ENCODE measurements at regions not wholly inside any gene's neighbourhood (a gene's known extent, or its start where the extent isn't known, plus 50 kb on each side); places are given as distances from the start of the nearest gene placed in this dataset.

DNA sequence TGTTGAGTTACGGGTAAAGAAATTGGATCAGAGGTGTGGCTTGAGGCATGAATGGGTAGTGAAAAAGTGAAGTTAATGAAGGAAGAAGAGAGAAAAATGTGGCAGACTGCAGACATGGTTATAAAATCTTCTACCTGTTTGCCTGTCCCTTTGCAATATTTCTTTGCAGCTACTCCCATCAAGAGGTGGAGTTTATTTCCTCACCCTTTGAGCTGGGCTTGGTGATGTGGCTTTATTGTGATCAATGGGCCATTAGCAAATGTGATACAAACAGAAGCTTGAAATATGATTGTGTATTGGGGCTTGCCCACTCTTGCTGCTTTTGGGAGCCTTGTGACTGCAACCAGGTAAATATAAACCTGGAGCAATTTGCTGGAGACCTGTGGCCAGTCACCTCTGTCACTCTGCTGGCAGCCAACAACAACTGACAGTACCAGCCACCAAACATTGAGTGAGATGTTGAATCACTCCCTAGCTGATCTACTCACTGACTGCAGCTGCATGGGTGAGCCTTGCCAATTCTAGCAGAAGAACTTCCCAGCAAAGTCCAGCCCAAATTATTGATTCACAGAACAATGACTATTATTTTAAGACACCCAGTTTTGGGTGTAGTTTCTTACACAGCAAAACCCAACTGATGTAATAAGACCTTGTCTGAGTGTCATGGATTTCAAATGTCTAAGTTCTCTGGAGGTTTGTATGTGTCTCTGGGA lies 151.0 kb upstream of the ATP2B1 start:
- Mint-ChIP-seq H3K9me3 (peaks cover 0 to 2% (median 0%) of the 10 kb centered on the region in 3 donors), H3K4me3 (peak overlapping the region; percentile 9 to 46 (median 18)), H3K27ac (peak overlapping the region in 1 of 3 donors; percentile 65), H3K27me3 (no peaks in the 10 kb centered on the region), H3K4me1 (peaks cover 62 to 73% (median 64%) of the 10 kb centered on the region in 3 donors), H3K36me3 (peaks cover 5% of the 10 kb centered on the region)

DNA sequence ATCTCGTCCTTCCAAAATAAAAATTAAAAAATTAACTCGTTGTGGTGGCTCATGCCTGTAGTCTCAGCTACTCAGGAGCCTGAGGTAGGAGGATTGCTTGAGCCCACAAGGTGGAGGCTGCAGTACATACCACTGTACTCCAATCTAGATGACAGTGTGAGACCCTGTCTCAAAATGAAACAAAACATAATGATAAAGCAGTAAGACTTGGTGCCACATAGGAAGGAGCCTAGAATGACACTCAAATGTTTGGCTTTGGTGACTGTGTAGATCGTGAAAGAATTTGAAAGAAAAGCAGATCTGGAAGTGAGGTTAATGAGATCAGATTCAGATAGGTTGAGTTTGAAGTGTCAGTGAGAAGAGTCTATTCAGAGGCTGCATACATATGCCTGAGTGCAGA lies 150.1 kb upstream of the ATP2B1 start:
- peaks cover 3% of the 10 kb centered on the region for H3K36me3 Mint-ChIP-seq
- H3K4me3 Mint-ChIP-seq = peak overlapping the region in 2 of 4 donors; percentile 46 to 63
- peak overlapping the region in 1 of 3 donors; percentile 16 for H3K27ac Mint-ChIP-seq
- H3K4me1 Mint-ChIP-seq = peaks cover 53 to 68% (median 59%) of the 10 kb centered on the region in 3 donors
- no peaks in the 10 kb centered on the region for H3K27me3 Mint-ChIP-seq
- H3K9me3 Mint-ChIP-seq = peaks cover 0 to 2% (median 0%) of the 10 kb centered on the region in 3 donors

DNA sequence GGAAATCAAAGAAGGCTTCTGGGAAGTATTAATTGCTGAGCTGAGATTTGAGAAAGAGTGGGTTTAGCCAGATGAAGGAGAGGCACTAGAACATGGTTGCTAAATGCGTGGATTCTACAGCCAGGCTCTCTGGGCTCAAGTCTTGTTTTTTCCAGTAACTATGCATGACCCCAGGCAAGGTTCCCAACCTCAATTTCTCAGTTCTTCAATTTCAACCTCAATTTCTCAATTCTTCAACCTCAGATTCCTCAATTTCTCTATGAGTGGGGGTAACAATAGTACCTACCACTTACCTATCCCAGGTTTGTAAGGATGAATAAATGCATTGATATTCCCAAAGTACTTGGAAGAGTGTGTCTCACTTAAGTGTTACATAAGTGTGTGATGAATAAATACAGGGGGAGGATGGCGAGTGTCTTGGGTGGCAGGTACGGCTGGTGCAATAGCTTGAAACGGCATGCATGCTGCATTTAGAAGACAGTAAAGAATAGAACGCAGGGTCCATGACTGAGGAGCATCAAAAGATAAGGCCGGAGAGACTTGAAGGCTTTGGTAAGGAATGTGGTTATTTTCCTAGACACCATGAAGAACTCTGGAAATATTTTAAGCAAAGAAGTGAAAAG lies 149.1 kb upstream of the ATP2B1 start:
- H3K27ac Mint-ChIP-seq = peak overlapping the region in 2 of 3 donors; percentile 16 to 77
- H3K4me1 Mint-ChIP-seq = peaks cover 44 to 59% (median 51%) of the 10 kb centered on the region in 3 donors
- H3K27me3 Mint-ChIP-seq = no peaks in the 10 kb centered on the region
- H3K4me3 Mint-ChIP-seq = peak overlapping the region in 3 of 4 donors; percentile 5 to 65 (median 19)
- peaks cover 0 to 2% (median 0%) of the 10 kb centered on the region in 3 donors for H3K9me3 Mint-ChIP-seq
- peaks cover 3% of the 10 kb centered on the region for H3K36me3 Mint-ChIP-seq

DNA sequence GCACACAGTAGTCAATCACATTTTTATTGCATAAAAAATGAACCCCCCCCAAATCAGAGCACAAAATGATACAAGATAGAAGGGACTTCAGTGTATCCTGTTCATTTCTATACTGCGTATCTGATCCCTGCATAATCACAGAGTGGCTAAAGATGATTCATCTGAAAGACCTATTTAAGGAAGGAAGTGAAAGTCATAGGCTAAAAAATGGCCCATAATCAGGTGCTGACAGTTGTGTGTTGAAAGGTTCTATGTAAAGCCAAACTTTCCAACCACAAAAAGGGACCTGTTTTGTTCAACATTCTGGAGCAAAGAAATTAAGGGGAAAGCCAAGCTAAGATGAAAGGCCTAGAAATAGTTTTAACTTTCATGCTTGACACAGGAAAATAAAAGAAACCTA lies 147.8 kb upstream of the ATP2B1 start:
- Mint-ChIP-seq H3K36me3 (peaks cover 3% of the 10 kb centered on the region), H3K27me3 (no peaks in the 10 kb centered on the region), H3K4me3 (peak overlapping the region in 3 of 4 donors; percentile 30 to 77 (median 63)), H3K4me1 (peaks cover 37 to 47% (median 44%) of the 10 kb centered on the region in 3 donors), H3K27ac (peak overlapping the region in 2 of 3 donors; percentile 28 to 50), H3K9me3 (no peaks in the 10 kb centered on the region)

DNA sequence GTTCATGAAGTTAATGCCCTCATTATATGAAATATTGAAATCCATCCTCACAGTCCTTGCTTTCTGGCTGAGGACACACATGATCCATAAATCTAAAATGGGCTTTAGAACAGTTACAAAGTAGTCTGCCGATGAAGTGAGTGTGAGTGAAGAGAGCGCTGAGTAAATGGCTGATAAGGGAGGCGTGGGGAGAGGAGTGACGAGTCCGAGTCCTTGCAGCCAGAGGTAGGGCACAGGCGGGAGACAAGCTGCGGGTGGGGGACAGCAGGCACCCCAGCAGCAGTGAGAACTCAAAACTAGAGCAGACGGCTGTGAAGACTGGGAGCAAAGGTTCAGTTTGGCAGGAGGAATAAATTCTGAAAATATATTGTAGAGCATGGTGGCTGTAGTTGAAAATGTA lies 140.1 kb upstream of the ATP2B1 start:
- H3K27me3 Mint-ChIP-seq = no peaks in the 10 kb centered on the region
- peaks cover 8 to 12% (median 8%) of the 10 kb centered on the region in 3 donors for H3K4me1 Mint-ChIP-seq
- peaks cover 3% of the 10 kb centered on the region for H3K36me3 Mint-ChIP-seq
- H3K27ac Mint-ChIP-seq = no peak overlapping the region
- H3K9me3 Mint-ChIP-seq = no peaks in the 10 kb centered on the region
- peak overlapping the region in 1 of 4 donors; percentile 25 for H3K4me3 Mint-ChIP-seq

DNA sequence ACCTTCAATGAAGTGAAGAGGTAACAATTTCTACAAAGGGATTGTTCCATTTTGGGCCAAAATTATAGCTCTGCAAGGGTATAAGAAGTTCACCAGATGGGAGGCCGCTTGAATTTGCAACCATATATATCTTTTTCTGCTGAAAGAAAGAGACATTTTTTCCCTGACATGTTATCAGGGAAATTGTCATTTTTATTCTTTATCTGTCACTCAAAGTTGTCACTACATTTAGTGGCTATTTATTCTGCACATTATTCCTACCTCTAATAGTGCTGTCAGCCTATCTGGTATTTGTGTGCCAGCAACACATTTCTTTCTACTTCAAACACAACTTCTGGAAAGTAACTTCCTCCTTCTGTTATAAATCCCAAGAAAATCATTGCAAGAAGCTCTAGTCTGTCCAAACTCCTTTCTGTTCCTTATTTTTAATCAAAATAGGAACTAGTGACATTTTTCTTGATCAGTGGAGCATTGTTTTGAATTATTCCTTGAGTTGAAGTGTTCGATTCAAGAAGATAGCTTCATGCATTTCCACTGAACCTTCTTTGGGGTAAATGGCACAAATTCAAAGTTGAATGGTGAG lies 137.9 kb upstream of the ATP2B1 start:
- Mint-ChIP-seq H3K36me3 (peaks cover 3% of the 10 kb centered on the region), H3K27me3 (no peaks in the 10 kb centered on the region), H3K4me3 (no peak overlapping the region), H3K9me3 (no peaks in the 10 kb centered on the region), H3K27ac (no peak overlapping the region), H3K4me1 (peaks cover 8 to 18% (median 9%) of the 10 kb centered on the region in 3 donors)

DNA sequence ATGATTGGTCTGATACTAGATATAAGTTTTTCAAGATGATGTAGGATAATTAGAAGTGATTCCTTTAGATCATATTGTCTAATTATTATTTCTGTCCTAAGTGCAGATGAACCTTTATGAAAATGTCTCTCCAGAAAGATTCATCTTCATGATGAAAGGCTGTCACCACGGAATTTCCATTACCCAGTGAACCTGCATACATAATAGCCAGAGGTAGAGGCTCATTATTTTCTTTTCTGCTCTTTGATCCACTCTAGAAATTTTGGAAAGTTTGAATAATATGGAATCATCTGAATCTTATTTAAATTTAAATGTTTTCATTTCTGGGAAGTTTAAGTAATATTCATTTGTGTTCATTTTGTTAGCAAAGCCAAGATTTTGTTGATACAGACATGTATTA lies 137.1 kb upstream of the ATP2B1 start:
- Mint-ChIP-seq H3K9me3 (no peaks in the 10 kb centered on the region), H3K27me3 (no peaks in the 10 kb centered on the region), H3K4me3 (no peak overlapping the region), H3K36me3 (peaks cover 3% of the 10 kb centered on the region), H3K4me1 (peaks cover 6 to 14% (median 8%) of the 10 kb centered on the region in 3 donors), H3K27ac (no peak overlapping the region)

DNA sequence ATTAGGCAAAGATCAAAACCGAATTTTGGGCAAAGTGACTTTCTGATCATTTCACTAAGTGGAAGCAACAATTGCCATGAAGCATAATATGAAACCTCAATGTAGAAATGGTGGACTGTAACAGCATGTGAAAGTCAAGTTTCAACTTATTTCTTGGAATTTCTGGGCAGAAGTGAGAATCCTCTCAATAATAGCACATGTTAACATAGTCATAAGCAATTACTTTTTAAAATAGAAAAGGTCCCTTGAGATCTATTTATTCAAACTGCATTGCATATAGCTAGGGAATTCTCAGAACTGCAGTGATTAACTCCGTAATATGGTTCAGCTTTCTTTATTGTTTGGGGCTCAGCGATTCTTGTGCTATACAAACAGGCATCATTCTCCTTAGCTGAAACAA lies 136.7 kb upstream of the ATP2B1 start:
- Mint-ChIP-seq H3K4me1 (peaks cover 8 to 16% (median 10%) of the 10 kb centered on the region in 3 donors), H3K27ac (no peak overlapping the region), H3K36me3 (peaks cover 3% of the 10 kb centered on the region), H3K4me3 (no peak overlapping the region), H3K9me3 (no peaks in the 10 kb centered on the region), H3K27me3 (no peaks in the 10 kb centered on the region)

DNA sequence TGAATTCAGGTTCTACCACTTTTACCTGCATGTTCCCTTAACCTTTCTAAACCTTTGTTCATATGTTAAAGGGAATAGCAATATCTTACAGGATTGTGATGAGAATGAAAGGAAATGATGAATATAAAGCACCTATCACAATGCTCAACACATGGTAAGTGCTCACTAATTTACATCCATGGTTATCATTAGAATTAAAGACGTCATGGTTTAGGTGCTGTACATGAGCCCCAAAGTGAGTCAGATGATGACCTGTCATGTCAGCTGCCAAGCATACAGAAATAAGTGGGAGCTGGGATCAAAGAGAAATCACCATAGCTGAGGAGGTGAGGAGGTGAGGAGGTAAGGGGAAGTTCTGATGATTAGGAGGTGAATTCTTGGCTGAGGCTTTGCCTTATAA lies 135.9 kb upstream of the ATP2B1 start:
- Mint-ChIP-seq H3K4me1 (peaks cover 10 to 19% (median 15%) of the 10 kb centered on the region in 3 donors), H3K36me3 (peaks cover 3% of the 10 kb centered on the region), H3K27ac (no peak overlapping the region), H3K9me3 (no peaks in the 10 kb centered on the region), H3K4me3 (peak overlapping the region in 1 of 4 donors; percentile 7), H3K27me3 (no peaks in the 10 kb centered on the region)

DNA sequence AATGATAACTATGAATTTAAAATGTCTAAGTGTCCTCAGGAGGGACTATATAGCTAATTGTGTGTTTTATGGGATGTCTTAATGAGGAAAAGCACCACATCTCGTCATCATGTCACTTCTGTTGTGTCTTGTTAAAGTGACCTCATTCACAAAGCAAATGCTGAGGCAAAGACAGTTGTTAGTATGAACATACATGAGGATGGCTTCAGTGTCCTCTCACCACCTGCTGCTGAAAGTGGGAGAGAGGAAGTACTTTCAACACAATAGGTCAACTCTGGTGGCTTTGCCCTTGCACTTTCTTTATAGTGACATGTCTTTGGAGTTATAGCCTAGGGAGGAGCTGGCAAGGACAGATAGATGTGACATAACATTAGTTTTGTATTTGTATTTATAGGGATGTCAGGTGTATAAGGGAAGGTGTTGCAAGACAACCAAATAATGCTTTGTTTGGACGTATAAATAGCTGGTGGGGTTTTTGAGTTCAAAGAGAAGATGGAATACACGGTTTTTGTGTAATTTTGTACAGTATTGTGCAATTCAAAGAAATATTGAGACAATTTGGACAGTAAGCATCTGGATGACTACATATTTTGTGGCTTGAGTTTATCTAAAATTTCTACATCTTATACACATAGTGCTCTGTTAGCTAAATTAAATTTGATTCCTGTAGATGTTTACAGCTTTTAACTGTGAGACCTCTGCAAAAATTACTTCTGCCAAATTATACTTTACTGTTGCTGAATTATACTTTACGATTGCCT lies 131.7 kb upstream of the ATP2B1 start:
- H3K27me3 Mint-ChIP-seq = no peaks in the 10 kb centered on the region
- H3K27ac Mint-ChIP-seq = peak overlapping the region in 1 of 3 donors; percentile 41
- H3K9me3 Mint-ChIP-seq = no peaks in the 10 kb centered on the region
- no peak overlapping the region for H3K4me3 Mint-ChIP-seq
- H3K36me3 Mint-ChIP-seq = no peaks in the 10 kb centered on the region
- peaks cover 9 to 20% (median 10%) of the 10 kb centered on the region in 3 donors for H3K4me1 Mint-ChIP-seq

DNA sequence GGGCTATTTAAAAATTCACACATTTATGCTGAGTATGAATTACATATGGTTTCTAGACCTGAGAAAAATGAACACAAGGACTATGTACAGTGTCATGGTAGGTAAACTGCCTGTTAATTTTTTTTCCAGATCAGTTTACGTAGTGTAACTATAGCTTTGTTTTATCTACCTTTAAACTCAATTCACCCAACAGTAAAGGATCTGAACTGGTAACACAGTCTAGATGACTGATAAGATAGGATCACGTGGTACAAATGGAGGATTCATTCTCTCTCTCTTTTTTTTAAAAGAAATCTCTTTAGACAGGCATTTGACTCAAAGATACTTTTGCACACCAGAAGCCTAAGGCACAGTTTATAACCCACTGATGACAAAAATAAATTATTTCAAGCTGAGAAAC lies 130.8 kb upstream of the ATP2B1 start:
- Mint-ChIP-seq H3K9me3 (no peaks in the 10 kb centered on the region), H3K27ac (no peak overlapping the region), H3K4me1 (peaks cover 8 to 16% (median 9%) of the 10 kb centered on the region in 3 donors), H3K36me3 (peaks cover under 1% of the 10 kb centered on the region), H3K27me3 (no peaks in the 10 kb centered on the region), H3K4me3 (no peak overlapping the region)

DNA sequence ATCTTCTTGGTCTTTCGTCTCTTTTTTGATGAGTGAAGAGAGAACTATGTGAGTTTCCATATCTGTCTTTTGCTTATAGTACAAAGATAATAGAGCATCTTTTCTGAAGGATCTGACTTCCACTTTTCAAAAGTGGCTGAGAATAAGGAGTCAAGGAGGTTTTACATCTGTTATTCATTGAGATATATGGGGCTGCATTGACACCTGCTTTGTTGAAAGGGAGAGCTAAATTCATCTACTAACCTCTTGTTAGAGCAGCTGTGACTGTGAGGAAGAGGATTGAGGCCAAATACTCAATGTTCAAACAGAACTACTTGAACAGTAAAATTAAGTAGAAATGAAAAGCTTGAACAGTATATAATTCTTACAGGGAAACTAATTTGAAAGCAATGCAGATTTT lies 130.2 kb upstream of the ATP2B1 start:
- H3K4me3 Mint-ChIP-seq = no peak overlapping the region
- no peaks in the 10 kb centered on the region for H3K9me3 Mint-ChIP-seq
- peaks cover 2% of the 10 kb centered on the region for H3K36me3 Mint-ChIP-seq
- no peak overlapping the region for H3K27ac Mint-ChIP-seq
- H3K4me1 Mint-ChIP-seq = peaks cover 8 to 16% (median 9%) of the 10 kb centered on the region in 3 donors
- no peaks in the 10 kb centered on the region for H3K27me3 Mint-ChIP-seq

DNA sequence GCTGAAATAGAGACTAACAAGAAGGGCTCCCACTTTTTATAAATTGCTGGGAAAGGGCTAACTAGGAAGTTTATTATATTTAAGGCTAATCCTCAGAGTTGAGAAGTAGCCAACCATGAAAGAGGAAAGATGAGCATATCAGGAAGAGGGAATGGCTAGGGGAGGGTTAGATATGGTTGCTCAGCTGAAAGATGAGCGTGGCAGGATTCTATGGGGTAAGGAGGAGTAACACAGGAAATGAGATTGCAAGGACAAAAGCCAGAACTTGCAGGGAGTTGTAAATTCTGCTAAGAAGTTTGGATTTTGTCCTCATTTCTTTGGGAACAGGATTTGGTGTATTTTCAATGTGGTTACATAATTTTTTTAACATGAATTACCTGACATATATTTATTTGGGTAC lies 127.4 kb upstream of the ATP2B1 start:
- H3K27me3 Mint-ChIP-seq = no peaks in the 10 kb centered on the region
- H3K4me1 Mint-ChIP-seq = peaks cover 11 to 14% (median 12%) of the 10 kb centered on the region in 3 donors
- H3K9me3 Mint-ChIP-seq = no peaks in the 10 kb centered on the region

DNA sequence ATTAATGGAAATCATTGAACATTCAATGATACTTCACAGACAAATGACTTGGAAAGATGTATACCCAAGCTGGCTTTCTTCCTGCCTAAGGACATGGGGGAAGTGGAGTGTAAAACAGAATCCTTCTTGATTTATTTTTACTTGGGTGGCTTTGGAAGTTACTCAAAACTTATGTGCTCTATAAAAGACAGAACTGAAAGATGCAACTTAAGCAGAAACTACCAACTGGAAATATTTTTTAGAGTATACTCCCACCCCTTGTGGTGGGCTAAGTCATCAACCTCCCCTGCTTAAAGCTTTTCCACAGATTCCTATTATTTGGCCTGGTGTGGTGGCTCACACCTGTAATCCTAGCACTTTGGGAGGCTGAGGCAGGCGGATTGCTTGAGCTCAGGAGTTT lies 126.0 kb upstream of the ATP2B1 start:
- no peak overlapping the region for H3K4me3 Mint-ChIP-seq
- no peak overlapping the region for H3K27ac Mint-ChIP-seq
- peaks cover 5 to 11% (median 9%) of the 10 kb centered on the region in 3 donors for H3K4me1 Mint-ChIP-seq
- no peaks in the 10 kb centered on the region for H3K9me3 Mint-ChIP-seq
- H3K27me3 Mint-ChIP-seq = no peaks in the 10 kb centered on the region
- H3K36me3 Mint-ChIP-seq = peaks cover 2% of the 10 kb centered on the region

More for the DNA sequence above, 127.4 kb upstream of the ATP2B1 start:
- H3K27ac Mint-ChIP-seq = no peak overlapping the region
- no peak overlapping the region for H3K4me3 Mint-ChIP-seq
- H3K36me3 Mint-ChIP-seq = peaks cover 2% of the 10 kb centered on the region

Data from IgD-negative memory B cell (primary cell).